H1 (cell line): ENCODE measurements at regions not wholly inside any gene's neighbourhood (a gene's known extent, or its start where the extent isn't known, plus 50 kb on each side); places are given as distances from the start of the nearest gene placed in this dataset.

Experiments
- CTCF ChIA-PET: fragments of 300-600 bp; sonication (Branson Sonifier 250); formaldehyde crosslinking; loops from one replicate; lab custom pipeline; 2021; ENCODE audit not compliant: partially characterized antibody; lab: Charles Lee
- POLR2A ChIA-PET: fragments of 300-600 bp; sonication (Branson Sonifier 250); formaldehyde crosslinking; loops from one replicate; lab custom pipeline; 2021; ENCODE audit warnings: inconsistent platforms; ENCODE audit not compliant: partially characterized antibody; lab: Charles Lee
- DNase-seq, 2 experiments: peaks; one replicate each; pipeline versions ENCODE4 v3.0.0 to v3.0.0-alpha.2; 2010 to 2022; ENCODE audit warnings: low spot score in 2 of 2, low read depth in 1 of 2, mixed read lengths in 1 of 2
- FAIRE-seq: peaks from 2 replicates; lab custom pipeline; 2011; peaks lifted over from hg19 to GRCh38; lab: Jason Lieb, UNC
- H2AFZ ChIP-seq: 2 replicates; pipeline ENCODE4 v1.8.1; 2012; ENCODE audit warnings: low read length, inconsistent platforms
- H2AK5ac ChIP-seq: 2 replicates; pipeline ENCODE4 v1.6.1; 2013; ENCODE audit warnings: low read depth, low read length
- H2BK120ac ChIP-seq: replicated peaks from 2 replicates; pipeline ENCODE3; 2013; ENCODE audit warnings: low read depth, low read length, inconsistent platforms
- H2BK12ac ChIP-seq: 2 replicates; pipeline ENCODE4 v1.6.1; 2013; ENCODE audit warnings: low read depth, low read length
- H2BK15ac ChIP-seq: 2 replicates; pipeline ENCODE4 v1.6.1; 2013; ENCODE audit warnings: low read length
- H2BK20ac ChIP-seq: 2 replicates; pipeline ENCODE4 v1.6.1; 2013; ENCODE audit warnings: low read length
- H2BK5ac ChIP-seq: 2 replicates; pipeline ENCODE4 v1.6.1; 2013; ENCODE audit warnings: low read depth, low read length
- H3K14ac ChIP-seq: 2 replicates; pipeline ENCODE4 v1.6.1; 2013; ENCODE audit warnings: inconsistent platforms; ENCODE audit not compliant: insufficient read length
- H3K18ac ChIP-seq: 2 replicates; pipeline ENCODE4 v1.6.1; 2013; ENCODE audit warnings: low read length; ENCODE audit errors: extremely low read depth
- H3K23ac ChIP-seq: 2 replicates; pipeline ENCODE4 v1.6.1; 2013; ENCODE audit warnings: inconsistent platforms; ENCODE audit not compliant: insufficient read length
- H3K23me2 ChIP-seq: 2 replicates; pipeline ENCODE4 v1.6.1; 2013; ENCODE audit warnings: low read depth, low read length
- H3K27ac ChIP-seq: 2 replicates; pipeline ENCODE4 v1.6.1; 2011; ENCODE audit warnings: low read depth, low read length, inconsistent platforms
- H3K27me3 ChIP-seq, 4 experiments: replicated peaks in 1 of 4; 1 replicate in 1 of 4; 2 replicates in 3 of 4; pipeline versions ENCODE4 v1.6.1 to v1.8.1; 2011 to 2013; ENCODE audit warnings: low read length in 3 of 4, mild to moderate bottlenecking in 3 of 4, inconsistent platforms in 2 of 4, mixed read lengths in 2 of 4, moderate library complexity in 1 of 4; ENCODE audit not compliant: control insufficient read depth in 3 of 4, insufficient read depth in 3 of 4; ENCODE audit errors: extremely low read depth in 1 of 4
- H3K36me3 ChIP-seq, 4 experiments: 2 replicates each; pipeline versions ENCODE4 v1.6.1 to v1.8.1; 2011 to 2013; ENCODE audit warnings: mild to moderate bottlenecking in 4 of 4, low read length in 3 of 4, moderate library complexity in 2 of 4, control low read depth in 1 of 4, inconsistent platforms in 1 of 4; ENCODE audit not compliant: insufficient read depth in 4 of 4, control insufficient read depth in 2 of 4
- H3K4ac ChIP-seq: replicated peaks from 2 replicates; pipeline ENCODE3; 2013; ENCODE audit warnings: low read length, low read depth, mixed read lengths, inconsistent platforms; ENCODE audit not compliant: insufficient read length
- H3K4me1 ChIP-seq, 4 experiments: replicated peaks in 1 of 4; 1 replicate in 1 of 4; 2 replicates in 3 of 4; pipeline versions ENCODE4 v1.6.1 to v1.8.1; 2011 to 2013; ENCODE audit warnings: low read length in 3 of 4, inconsistent platforms in 2 of 4, mixed read lengths in 1 of 4; ENCODE audit not compliant: insufficient read depth in 4 of 4, control insufficient read depth in 3 of 4
- H3K4me2 ChIP-seq, 2 experiments: 2 replicates each; pipeline versions ENCODE4 v1.6.1 to v1.8.1; 2011 to 2013; ENCODE audit warnings: low read depth in 2 of 2, low read length in 2 of 2, control low read depth in 1 of 2, inconsistent platforms in 1 of 2, mild to moderate bottlenecking in 1 of 2; ENCODE audit not compliant: insufficient read depth in 1 of 2
- H3K4me3 ChIP-seq, 4 experiments: fragments of 200-600, 300-600 bp in 1 of 4; sonication (generic), shearing (Covaris generic), sonication (Bioruptor Twin) in 1 of 4; 2 replicates each; pipeline versions ENCODE4 v1.5.1 to v1.8.1; 2011 to 2016; ENCODE audit warnings: low read length in 4 of 4, low read depth in 3 of 4, control low read depth in 2 of 4, inconsistent platforms in 2 of 4, mild to moderate bottlenecking in 2 of 4, mixed read lengths in 1 of 4, moderate library complexity in 1 of 4; ENCODE audit not compliant: insufficient read depth in 2 of 4; ENCODE audit errors: extremely low read depth in 1 of 4
- H3K56ac ChIP-seq: replicated peaks from 2 replicates; pipeline ENCODE3; 2013; ENCODE audit warnings: low read depth, mild to moderate bottlenecking, mixed read lengths, low read length, inconsistent platforms; ENCODE audit not compliant: insufficient read length
- H3K79me1 ChIP-seq: 2 replicates; pipeline ENCODE4 v1.6.1; 2013; ENCODE audit warnings: low read depth, low read length, control low read depth
- H3K79me2 ChIP-seq, 2 experiments: 2 replicates each; pipeline versions ENCODE4 v1.6.1 to v1.8.1; 2012 to 2013; ENCODE audit warnings: low read length in 2 of 2, mild to moderate bottlenecking in 2 of 2, inconsistent platforms in 1 of 2; ENCODE audit not compliant: insufficient read depth in 2 of 2, control insufficient read depth in 1 of 2
- H3K9ac ChIP-seq, 4 experiments: replicated peaks in 1 of 4; 1 replicate in 1 of 4; 2 replicates in 3 of 4; pipeline versions ENCODE4 v1.6.1 to v1.8.1; 2011 to 2013; ENCODE audit warnings: low read depth in 3 of 4, low read length in 3 of 4, control low read depth in 2 of 4, mild to moderate bottlenecking in 2 of 4, moderate library complexity in 2 of 4, inconsistent platforms in 1 of 4; ENCODE audit errors: extremely low read depth in 1 of 4
- H3K9me3 ChIP-seq, 2 experiments: 2 replicates each; pipeline versions ENCODE4 v1.6.1 to v1.8.1; 2012 to 2013; ENCODE audit warnings: mild to moderate bottlenecking in 2 of 2, moderate library complexity in 2 of 2, control low read depth in 1 of 2, inconsistent platforms in 1 of 2, low read depth in 1 of 2, low read length in 1 of 2, mixed read lengths in 1 of 2; ENCODE audit not compliant: insufficient read depth in 2 of 2
- H4K20me1 ChIP-seq, 2 experiments: replicated peaks in 1 of 2; 2 replicates each; pipeline versions ENCODE3 to v1.8.1; 2011 to 2013; ENCODE audit warnings: inconsistent platforms in 2 of 2, low read length in 2 of 2, mild to moderate bottlenecking in 1 of 2; ENCODE audit not compliant: insufficient read depth in 2 of 2, control insufficient read depth in 1 of 2
- H4K5ac ChIP-seq: 2 replicates; pipeline ENCODE4 v1.6.1; 2013; ENCODE audit warnings: low read length, low read depth, mixed read lengths, inconsistent platforms; ENCODE audit not compliant: insufficient read length
- H4K8ac ChIP-seq: 2 replicates; pipeline ENCODE4 v1.8.0; 2013; ENCODE audit warnings: mild to moderate bottlenecking, moderate library complexity, low read length, inconsistent platforms; ENCODE audit not compliant: insufficient read depth; ENCODE audit errors: extremely low read depth
- H4K91ac ChIP-seq: replicated peaks from 2 replicates; pipeline ENCODE3; 2013; ENCODE audit warnings: low read length, mixed read lengths, inconsistent platforms; ENCODE audit not compliant: insufficient read length
- ATF2 ChIP-seq: IDR thresholded peaks from 2 replicates; pipeline ENCODE4 v1.6.1; 2012; ENCODE audit warnings: low read length, inconsistent platforms
- EZH2 ChIP-seq: fragments of 200-600 bp; sonication (generic); IDR thresholded peaks from 2 replicates; pipeline ENCODE4 v1.7.1; 2012; ENCODE audit warnings: low read depth, mild to moderate bottlenecking, moderate library complexity, low read length, inconsistent platforms; ENCODE audit not compliant: severe bottlenecking
- KDM1A ChIP-seq: fragments of 200-600, 300-600 bp; sonication (generic); IDR thresholded peaks from 2 replicates; pipeline ENCODE4 v1.7.1; 2016; ENCODE audit warnings: mild to moderate bottlenecking, low read length, borderline replicate concordance
- KDM5A ChIP-seq: fragments of 200-600 bp; IDR thresholded peaks from 2 replicates; pipeline ENCODE4 v1.7.1; 2012; ENCODE audit warnings: mild to moderate bottlenecking, low read length, inconsistent platforms, mixed read lengths
- POLR2A ChIP-seq, 2 experiments: IDR thresholded peaks; 1 replicate in 1 of 2; 2 replicates in 1 of 2; pipeline ENCODE4 v1.6.1; 2011; ENCODE audit warnings: low read depth in 2 of 2, low read length in 2 of 2, mild to moderate bottlenecking in 2 of 2; ENCODE audit errors: control extremely low read depth in 1 of 2
- RBBP5 ChIP-seq: IDR thresholded peaks from 2 replicates; pipeline ENCODE4 v1.7.1; 2012; ENCODE audit warnings: low read depth, mild to moderate bottlenecking, inconsistent platforms, low read length, moderate library complexity, borderline replicate concordance
- RNF2 ChIP-seq: fragments of 200-900, 300-1000 bp; sonication (generic); IDR thresholded peaks from 2 replicates; pipeline ENCODE4 v1.7.1; 2016; ENCODE audit warnings: borderline replicate concordance, low read depth, mild to moderate bottlenecking, antibody characterized with exemption, low read length; ENCODE audit not compliant: poor library complexity, severe bottlenecking; ENCODE audit errors: missing control alignments
- SIN3A ChIP-seq, 2 experiments: IDR thresholded peaks in 1 of 2; conservative IDR thresholded peaks in 1 of 2; 2 replicates each; pipeline ENCODE4 v1.6.1; 2011 to 2012; ENCODE audit warnings: low read length in 2 of 2, improper control_type of control experiment in 1 of 2, low read depth in 1 of 2, mild to moderate bottlenecking in 1 of 2
- SRF ChIP-seq: IDR thresholded peaks from 2 replicates; pipeline ENCODE4 v1.6.1; 2011; ENCODE audit warnings: mild to moderate bottlenecking, low read depth, low read length, moderate library complexity
- TAF7 ChIP-seq: optimal IDR thresholded peaks from 2 replicates; pipeline ENCODE3; 2011; ENCODE audit warnings: low read depth, mild to moderate bottlenecking, inconsistent platforms, low read length, moderate library complexity, borderline replicate concordance
- TBP ChIP-seq: IDR thresholded peaks from 2 replicates; pipeline ENCODE4 v1.6.1; 2011; ENCODE audit warnings: low read depth, low read length, improper control_type of control experiment
- TCF12 ChIP-seq: IDR thresholded peaks from 2 replicates; pipeline ENCODE4 v1.6.1; 2011; ENCODE audit warnings: low read depth, mild to moderate bottlenecking, low read length

- no peak overlapping the region for H2BK120ac ChIP-seq
- H3K56ac ChIP-seq = no peak overlapping the region
- no peak overlapping the region for H4K5ac ChIP-seq
- no peak overlapping the region for H3K27ac ChIP-seq
- H3K4ac ChIP-seq = no peak overlapping the region
- H2AFZ ChIP-seq = 0 out of 2 replicates have a peak overlapping the region, but pooled peaks have one; percentile 27
- no peaks in the 10 kb centered on the region for H4K20me1 ChIP-seq
- H4K8ac ChIP-seq = no peak overlapping the region
- H3K23ac ChIP-seq = no peak overlapping the region
- no peaks in the 10 kb centered on the region for H3K79me1 ChIP-seq
- no peaks in the 10 kb centered on the region for H3K4me1 ChIP-seq
- no peak overlapping the region for H2AK5ac ChIP-seq
- no peaks in the 10 kb centered on the region for H3K27me3 ChIP-seq
- H2BK12ac ChIP-seq = no peak overlapping the region
- CTCF ChIA-PET = interaction anchor here (1.0 to 8.7 kb wide), 2 partner anchors 33 to 183 kb away, joined by 4 to 64 read pairs; no protein-coding TSS in a partner anchor
- no peak overlapping the region for H2BK15ac ChIP-seq
- no peak overlapping the region for H2BK20ac ChIP-seq
- no peak overlapping the region for H3K4me2 ChIP-seq
- H3K36me3 ChIP-seq = no peaks in the 10 kb centered on the region
- H2BK5ac ChIP-seq = no peak overlapping the region
- no peak for DNase-seq
- no peaks in the 10 kb centered on the region; the same call in 1 of the 2 replicates for H3K23me2 ChIP-seq
- no peak overlapping the region for H4K91ac ChIP-seq
- POLR2A ChIA-PET = no interaction called here
- H3K18ac ChIP-seq = no peak overlapping the region
- H3K79me2 ChIP-seq = no peaks in the 10 kb centered on the region
- no peak for FAIRE-seq
- H3K9ac ChIP-seq = no peak overlapping the region
- no peak overlapping the region for H3K14ac ChIP-seq
- H3K9me3 ChIP-seq = no peaks in the 10 kb centered on the region
- no peak overlapping the region for H3K4me3 ChIP-seq
- TF ChIP-seq TAF7 (no peak), TCF12 (no peak), TBP (no peak), RNF2 (no peak), ATF2 (no peak), EZH2 (no peak), RBBP5 (no peak), SRF (no peak), POLR2A (IDR thresholded peaks at IDR 0.05; ENCODE audit: control extremely low read depth in 1 of 2, low read depth in 2 of 2, low read length in 2 of 2) (no peak), KDM1A (no peak), KDM5A (no peak), SIN3A (conservative IDR thresholded peaks at IDR 0.05 in 1 of 2, IDR thresholded peaks at IDR 0.05 in 1 of 2; ENCODE audit: low read depth in 1 of 2, low read length in 2 of 2) (no peak)
Observed at GRCh38 chr2:41903474-41904135, 144.2 kb upstream of the PKDCC start.
